GM23338 (cell line): ENCODE measurements at regions not wholly inside any gene's neighbourhood (a gene's known extent, or its start where the extent isn't known, plus 50 kb on each side); places are given as distances from the start of the nearest gene placed in this dataset.

Experiments used
- ATAC-seq: fragments of 200-7000 bp; cut with Tn5 transposase; 3 replicates; pipeline ENCODE4 v1.9.1; 2020
- DNase-seq: peaks from one replicate; pipeline ENCODE4 v3.0.0-alpha.2; 2015; ENCODE audit warnings: low spot score
- H2AFZ ChIP-seq: fragments of 200-600 bp; sonication (generic); 2 replicates; pipeline ENCODE4 v1.8.0; 2016; ENCODE audit warnings: antibody characterized with exemption, mild to moderate bottlenecking, moderate library complexity
- H3F3A ChIP-seq: fragments of 200-600 bp; sonication (generic); replicated peaks from 2 replicates; pipeline ENCODE4 v1.8.0; 2017; ENCODE audit warnings: antibody characterized with exemption, mixed run types, low read depth
- H3K27ac ChIP-seq: fragments of 200-600 bp; sonication (generic); 2 replicates; pipeline ENCODE4 v1.6.1; 2016; ENCODE audit warnings: low read depth
- H3K27me3 ChIP-seq: fragments of 200-600 bp; sonication (generic); 2 replicates; pipeline ENCODE4 v1.8.0; 2016; ENCODE audit warnings: mild to moderate bottlenecking, mixed run types, moderate library complexity; ENCODE audit not compliant: insufficient read depth
- H3K36me3 ChIP-seq: fragments of 200-600 bp; sonication (generic); 2 replicates; pipeline ENCODE4 v1.8.0; 2016; ENCODE audit warnings: mild to moderate bottlenecking; ENCODE audit not compliant: insufficient read depth
- H3K4me1 ChIP-seq: fragments of 200-600 bp; sonication (generic); 2 replicates; pipeline ENCODE4 v1.8.0; 2016; ENCODE audit warnings: mild to moderate bottlenecking, moderate library complexity; ENCODE audit not compliant: insufficient read depth
- H3K4me2 ChIP-seq: fragments of 200-600 bp; sonication (generic); 2 replicates; pipeline ENCODE4 v1.7.1; 2017; ENCODE audit warnings: mixed run types
- H3K4me3 ChIP-seq: fragments of 200-600 bp; sonication (generic); 2 replicates; pipeline ENCODE4 v1.6.1; 2016; ENCODE audit warnings: mixed run types
- H3K79me2 ChIP-seq: fragments of 200-600 bp; sonication (generic); replicated peaks from 2 replicates; pipeline ENCODE4 v1.8.0; 2017; ENCODE audit warnings: mild to moderate bottlenecking; ENCODE audit not compliant: insufficient read depth
- H3K9me2 ChIP-seq: fragments of 200-600 bp; sonication (generic); 2 replicates; pipeline ENCODE4 v1.8.0; 2017; ENCODE audit not compliant: insufficient read depth
- H4K20me1 ChIP-seq: fragments of 200-600 bp; sonication (generic); replicated peaks from 2 replicates; pipeline ENCODE4 v1.8.0; 2017; ENCODE audit warnings: mild to moderate bottlenecking; ENCODE audit not compliant: insufficient read depth
- H3K27ac Mint-ChIP-seq: 2 replicates; pipeline ENCODE4 v1.8.0; 2020; ENCODE audit warnings: inconsistent platforms, mild to moderate bottlenecking, moderate library complexity, mixed read lengths
- H3K27me3 Mint-ChIP-seq: 3 replicates; pipeline ENCODE4 v1.8.0; 2022; ENCODE audit warnings: low read depth, mild to moderate bottlenecking, moderate library complexity, mixed read lengths, inconsistent platforms; ENCODE audit not compliant: insufficient read depth, poor library complexity
- H3K36me3 Mint-ChIP-seq: 3 replicates; pipeline ENCODE4 v1.8.0; 2021; ENCODE audit warnings: low read depth, mild to moderate bottlenecking, inconsistent platforms, moderate library complexity, mixed read lengths
- H3K4me1 Mint-ChIP-seq: 3 replicates; pipeline ENCODE4 v1.8.0; 2020; ENCODE audit warnings: mild to moderate bottlenecking, inconsistent platforms, mixed read lengths
- H3K4me3 Mint-ChIP-seq: 3 replicates; pipeline ENCODE4 v1.8.0; 2021; ENCODE audit warnings: moderate library complexity, mild to moderate bottlenecking, inconsistent platforms, mixed read lengths
- H3K9me3 Mint-ChIP-seq: 3 replicates; pipeline ENCODE4 v1.8.0; 2020; ENCODE audit warnings: moderate library complexity, mild to moderate bottlenecking, inconsistent platforms, mixed read lengths
- CTCF ChIP-seq, 2 experiments: fragments of 200-600 bp in 1 of 2; sonication (generic) in 1 of 2; conservative IDR thresholded peaks; 2 replicates each; pipeline versions ENCODE4 v1.5.1 to v1.6.1; 2016 to 2017; ENCODE audit warnings: antibody characterized with exemption in 2 of 2, low read depth in 2 of 2, mild to moderate bottlenecking in 2 of 2, moderate library complexity in 1 of 2
- EZH2 ChIP-seq: fragments of 200-600 bp; sonication (generic); IDR thresholded peaks from one replicate; pipeline ENCODE4 v1.8.0; 2017; ENCODE audit warnings: antibody characterized with exemption, mild to moderate bottlenecking, low read depth; ENCODE audit not compliant: unreplicated experiment
- EZH2phosphoT487 ChIP-seq: fragments of 200-600 bp; sonication (generic); IDR thresholded peaks from one replicate; pipeline ENCODE4 v1.8.1; 2018; ENCODE audit warnings: antibody characterized with exemption; ENCODE audit not compliant: unreplicated experiment
- JUNB ChIP-seq: IDR thresholded peaks from one replicate; pipeline ENCODE4 v1.6.1; 2016; ENCODE audit warnings: antibody characterized with exemption; ENCODE audit not compliant: unreplicated experiment
- NANOG ChIP-seq: IDR thresholded peaks from 2 replicates; pipeline ENCODE4 v1.6.1; 2016; ENCODE audit warnings: antibody characterized with exemption, borderline replicate concordance
- POLR2AphosphoS5 ChIP-seq: IDR thresholded peaks from 2 replicates; pipeline ENCODE4 v1.6.1; 2016; ENCODE audit warnings: antibody characterized with exemption, low read depth
- STAT1 ChIP-seq: IDR thresholded peaks from one replicate; pipeline ENCODE4 v1.6.1; 2016; ENCODE audit warnings: antibody characterized with exemption; ENCODE audit not compliant: unreplicated experiment
- ZNF114 ChIP-seq: fragments of 250-450 bp; sonication (Bioruptor Pico); IDR thresholded peaks from 2 replicates; pipeline ENCODE4 v1.5.0; 2020; ENCODE audit warnings: mild to moderate bottlenecking, moderate library complexity
- ZNF331 ChIP-seq: fragments of 250-450 bp; sonication (Bioruptor Pico); IDR thresholded peaks from 2 replicates; pipeline ENCODE4 v1.5.0; 2020; ENCODE audit warnings: low read depth, mild to moderate bottlenecking, moderate library complexity
- ZNF462 ChIP-seq: fragments of 250-450 bp; sonication (Bioruptor Pico); IDR thresholded peaks from 2 replicates; pipeline ENCODE4 v1.5.0; 2020; ENCODE audit warnings: mild to moderate bottlenecking, moderate library complexity

GRCh38 chr9:78578072-78578471 lies 281.1 kb downstream of the PSAT1 start (continued):
- TF ChIP-seq ZNF462 (CRISPR knock-in tag) (no peak), NANOG (no peak), JUNB (no peak), ZNF114 (no peak), EZH2phosphoT487 (no peak), POLR2AphosphoS5 (no peak)

GRCh38 chr9:78582821-78583220 lies 285.9 kb downstream of the PSAT1 start:
- Mint-ChIP-seq H3K27me3 (no peaks in the 10 kb centered on the region), H3K27ac (no peak overlapping the region), H3K4me3 (no peak overlapping the region), H3K9me3 (no peaks in the 10 kb centered on the region; the same call in 2 of the 3 replicates), H3K4me1 (no peaks in the 10 kb centered on the region; the same call in 2 of the 3 replicates), H3K36me3 (no peaks in the 10 kb centered on the region; the same call in 2 of the 3 replicates)
- Histone ChIP-seq H3K4me3 (no peak overlapping the region), H3K79me2 (no peaks in the 10 kb centered on the region), H4K20me1 (no peaks in the 10 kb centered on the region), H3K27ac (no peak overlapping the region), H3F3A (no peaks in the 10 kb centered on the region), H3K27me3 (no peaks in the 10 kb centered on the region), H2AFZ (no peak overlapping the region), H3K4me1 (peaks cover 4% of the 10 kb centered on the region; the same call in 1 of the 2 replicates), H3K36me3 (no peaks in the 10 kb centered on the region), H3K4me2 (no peak overlapping the region), H3K9me2 (no peaks in the 10 kb centered on the region)
- ATAC-seq (no peak), DNase-seq (no peak)
- no peak for TF ChIP-seq JUNB
- no peak for TF ChIP-seq POLR2AphosphoS5
- no peak for TF ChIP-seq CTCF (conservative IDR thresholded peaks at IDR 0.05; ENCODE audit: low read depth in 2 of 2)
- TF ChIP-seq EZH2, result no peak
- no peak for TF ChIP-seq STAT1
- no peak for TF ChIP-seq ZNF331 (CRISPR knock-in tag)
- no peak for TF ChIP-seq EZH2phosphoT487
